MM.1S (cell line): ENCODE measurements at regions not wholly inside any gene's neighbourhood (a gene's known extent, or its start where the extent isn't known, plus 50 kb on each side); places are given as distances from the start of the nearest gene placed in this dataset.

ENCODE experiments used
- DNase-seq: peaks from one replicate; pipeline ENCODE4 v3.0.0-alpha.2; 2015
- H2AFZ ChIP-seq: fragments of 300-600 bp; sonication (generic); 2 replicates; pipeline ENCODE4 v1.6.0; 2016; ENCODE audit warnings: antibody characterized with exemption, low read length
- H3F3A ChIP-seq: fragments of 300-600 bp; sonication (generic); 2 replicates; pipeline ENCODE4 v1.6.1; 2016; ENCODE audit warnings: mild to moderate bottlenecking, antibody characterized with exemption, low read length, moderate library complexity, mixed read lengths; ENCODE audit not compliant: insufficient read depth
- H3K27ac ChIP-seq: fragments of 300-600 bp; sonication (generic); 2 replicates; pipeline ENCODE4 v1.5.1; 2016; ENCODE audit warnings: mild to moderate bottlenecking, low read length
- H3K27me3 ChIP-seq: fragments of 300-600 bp; sonication (generic); replicated peaks from 2 replicates; pipeline ENCODE4 v1.6.0; 2016; ENCODE audit warnings: low read length; ENCODE audit not compliant: insufficient read depth
- H3K36me3 ChIP-seq: fragments of 300-600 bp; sonication (generic); replicated peaks from 2 replicates; pipeline ENCODE4 v1.6.1; 2016; ENCODE audit warnings: mild to moderate bottlenecking, low read length, mixed read lengths; ENCODE audit not compliant: insufficient read depth
- H3K4me1 ChIP-seq: fragments of 300-600 bp; sonication (generic); 2 replicates; pipeline ENCODE4 v1.6.1; 2016; ENCODE audit warnings: low read length, mixed read lengths
- H3K4me2 ChIP-seq: fragments of 300-600 bp; sonication (generic); 2 replicates; pipeline ENCODE4 v1.6.0; 2016; ENCODE audit warnings: low read depth, low read length
- H3K4me3 ChIP-seq: fragments of 300-600 bp; sonication (generic); 2 replicates; pipeline ENCODE4 v1.5.1; 2016; ENCODE audit warnings: low read length, mixed read lengths
- H3K79me2 ChIP-seq: fragments of 300-600 bp; sonication (generic); 2 replicates; pipeline ENCODE4 v1.6.1; 2016; ENCODE audit warnings: mixed run types, low read length, mixed read lengths
- H3K9ac ChIP-seq: fragments of 300-600 bp; sonication (generic); 2 replicates; pipeline ENCODE4 v1.6.1; 2016; ENCODE audit warnings: low read length, mixed read lengths
- H3K9me2 ChIP-seq: fragments of 300-600 bp; sonication (generic); replicated peaks from 2 replicates; pipeline ENCODE4 v1.6.1; 2016; ENCODE audit warnings: mild to moderate bottlenecking, low read length, mixed read lengths; ENCODE audit not compliant: insufficient read depth
- H3K9me3 ChIP-seq: fragments of 300-600 bp; sonication (generic); replicated peaks from 2 replicates; pipeline ENCODE4 v1.6.1; 2016; ENCODE audit warnings: mild to moderate bottlenecking, low read length, mixed read lengths; ENCODE audit not compliant: insufficient read depth
- H4K20me1 ChIP-seq: fragments of 300-600 bp; sonication (generic); 2 replicates; pipeline ENCODE4 v1.6.1; 2016; ENCODE audit warnings: mild to moderate bottlenecking, low read length, moderate library complexity, mixed read lengths; ENCODE audit not compliant: insufficient read depth
- CTCF ChIP-seq: fragments of 300-600 bp; sonication (generic); IDR thresholded peaks from 2 replicates; pipeline ENCODE4 v1.5.1; 2016; ENCODE audit warnings: antibody characterized with exemption, low read length, mixed read lengths
- EZH2 ChIP-seq: fragments of 300-600 bp; sonication (generic); optimal IDR thresholded peaks from 2 replicates; pipeline ENCODE3; 2017; ENCODE audit warnings: low read depth, mild to moderate bottlenecking, antibody characterized with exemption, low read length, mixed read lengths
- EZH2phosphoT487 ChIP-seq: fragments of 300-600 bp; sonication (generic); IDR thresholded peaks from 2 replicates; pipeline ENCODE4 v1.6.1; 2018; ENCODE audit warnings: antibody characterized with exemption, low read length

- Histone ChIP-seq H3K9me2 (no peaks in the 10 kb centered on the region), H3F3A (no peaks in the 10 kb centered on the region), H3K4me1 (no peaks in the 10 kb centered on the region), H2AFZ (no peak overlapping the region), H3K36me3 (no peaks in the 10 kb centered on the region), H3K9ac (no peak overlapping the region), H3K79me2 (no peaks in the 10 kb centered on the region), H4K20me1 (no peaks in the 10 kb centered on the region), H3K4me3 (no peak overlapping the region), H3K27ac (no peak overlapping the region), H3K4me2 (no peak overlapping the region), H3K27me3 (no peaks in the 10 kb centered on the region), H3K9me3 (no peaks in the 10 kb centered on the region)
- TF ChIP-seq EZH2phosphoT487 = no peak
- no peak for TF ChIP-seq CTCF
- TF ChIP-seq EZH2 = no peak
- no peak for DNase-seq
Measured at GRCh38 chr16:26772503-26772902, 294.2 kb upstream of the C16orf82 start.

GRCh38 chr16:26777821-26778220 is 288.9 kb upstream of the C16orf82 start:
- no peak overlapping the region for H2AFZ ChIP-seq
- no peaks in the 10 kb centered on the region for H3K9me3 ChIP-seq
- H3K4me2 ChIP-seq = no peak overlapping the region
- TF ChIP-seq EZH2 = no peak
- TF ChIP-seq EZH2phosphoT487 = no peak
- no peak for TF ChIP-seq CTCF
- no peak overlapping the region for H3K4me3 ChIP-seq
- H3K9me2 ChIP-seq = no peaks in the 10 kb centered on the region
- H3F3A ChIP-seq = no peaks in the 10 kb centered on the region
- H3K27me3 ChIP-seq = no peaks in the 10 kb centered on the region
- H3K79me2 ChIP-seq = no peaks in the 10 kb centered on the region
- H3K27ac ChIP-seq = no peak overlapping the region
- no peak for DNase-seq
- H3K36me3 ChIP-seq = no peaks in the 10 kb centered on the region
- H3K9ac ChIP-seq = no peak overlapping the region
- no peaks in the 10 kb centered on the region for H3K4me1 ChIP-seq
- no peaks in the 10 kb centered on the region for H4K20me1 ChIP-seq

GRCh38 chr16:26787924-26788323 is 278.8 kb upstream of the C16orf82 start:
- Histone ChIP-seq H3F3A (no peaks in the 10 kb centered on the region), H3K27ac (no peak overlapping the region), H3K9me2 (no peaks in the 10 kb centered on the region), H3K4me3 (no peak overlapping the region), H2AFZ (no peak overlapping the region), H3K9ac (no peak overlapping the region), H4K20me1 (no peaks in the 10 kb centered on the region), H3K4me2 (no peak overlapping the region), H3K9me3 (no peaks in the 10 kb centered on the region), H3K4me1 (no peaks in the 10 kb centered on the region), H3K36me3 (no peaks in the 10 kb centered on the region), H3K27me3 (no peaks in the 10 kb centered on the region), H3K79me2 (no peaks in the 10 kb centered on the region)
- TF ChIP-seq EZH2 (no peak), CTCF (no peak), EZH2phosphoT487 (no peak)
- no peak for DNase-seq
